Thoracic aorta (tissue), 2 donors: ENCODE measurements at regions not wholly inside any gene's neighbourhood (a gene's known extent, or its start where the extent isn't known, plus 50 kb on each side); places are given as distances from the start of the nearest gene placed in this dataset.

Experiments
- ATAC-seq: fragments of 150-250 bp; one replicate; pipeline ENCODE4 v1.8.0; 2017; ENCODE audit warnings: low read depth; ENCODE audit not compliant: insufficient number of reproducible peaks, low FRiP score
- DNase-seq: peaks from one replicate; pipeline ENCODE4 v3.0.0-alpha.2; 2020; ENCODE audit warnings: low spot score
- H3K27ac ChIP-seq, 2 donors: fragments of 200-600 bp; sonication (generic); 1 replicate in 1 of 2; 2 replicates in 1 of 2; pipeline ENCODE4 v1.5.1; 2016; ENCODE audit warnings: mild to moderate bottlenecking in 2 of 2, moderate library complexity in 2 of 2
- H3K27me3 ChIP-seq: fragments of 200-600 bp; sonication (generic); replicated peaks from 2 replicates; pipeline ENCODE4 v1.6.0; 2016; ENCODE audit warnings: mild to moderate bottlenecking; ENCODE audit not compliant: insufficient read depth
- H3K36me3 ChIP-seq: fragments of 200-600 bp; sonication (generic); one replicate; pipeline ENCODE4 v1.5.1; 2016
- H3K4me1 ChIP-seq, 2 donors: fragments of 200-600 bp; sonication (generic); 1 replicate in 1 of 2; 2 replicates in 1 of 2; pipeline versions ENCODE4 v1.5.1 to v1.6.0; 2016; ENCODE audit warnings: low read depth in 2 of 2, mild to moderate bottlenecking in 1 of 2; ENCODE audit not compliant: control insufficient read depth in 1 of 2
- H3K4me3 ChIP-seq: fragments of 200-600 bp; sonication (generic); 2 replicates; pipeline ENCODE4 v1.5.1; 2016; ENCODE audit warnings: mild to moderate bottlenecking
- H3K9me3 ChIP-seq: fragments of 200-600 bp; sonication (generic); 2 replicates; pipeline ENCODE4 v1.5.1; 2016
- CTCF ChIP-seq: fragments of 200-600 bp; sonication (generic); IDR thresholded peaks from one replicate; pipeline ENCODE4 v1.5.1; 2019; ENCODE audit warnings: antibody characterized with exemption

- H3K36me3 ChIP-seq = no peaks in the 10 kb centered on the region
- ATAC-seq (no peak), DNase-seq (no peak)
- H3K4me1 ChIP-seq = no peaks in the 10 kb centered on the region
- no peak for TF ChIP-seq CTCF
- no peaks in the 10 kb centered on the region for H3K27me3 ChIP-seq
- H3K27ac ChIP-seq = no peak overlapping the region
- no peaks in the 10 kb centered on the region for H3K9me3 ChIP-seq
- H3K4me3 ChIP-seq = no peak overlapping the region
Observed at GRCh38 chr15:96266456-96266855, 64.0 kb upstream of the NR2F2 start.

- no peak for TF ChIP-seq CTCF
- Histone ChIP-seq H3K9me3 (no peaks in the 10 kb centered on the region), H3K4me3 (no peak overlapping the region), H3K27ac (no peak overlapping the region), H3K4me1 (no peaks in the 10 kb centered on the region), H3K27me3 (no peaks in the 10 kb centered on the region), H3K36me3 (no peaks in the 10 kb centered on the region)
- ATAC-seq (no peak), DNase-seq (no peak)
Observed at GRCh38 chr15:96267463-96267862, 63.0 kb upstream of the NR2F2 start.

- ATAC-seq (no peak), DNase-seq (no peak)
- no peak overlapping the region for H3K4me3 ChIP-seq
- no peaks in the 10 kb centered on the region for H3K36me3 ChIP-seq
- TF ChIP-seq CTCF = no peak
- H3K4me1 ChIP-seq = no peaks in the 10 kb centered on the region
- no peaks in the 10 kb centered on the region for H3K27me3 ChIP-seq
- H3K27ac ChIP-seq = no peak overlapping the region
- H3K9me3 ChIP-seq = no peaks in the 10 kb centered on the region
Observed at GRCh38 chr15:96268442-96269204, 61.9 kb upstream of the NR2F2 start.

GRCh38 chr15:96270581-96271172, 59.8 kb upstream of the NR2F2 start:
- DNase-seq (no peak), ATAC-seq (no peak)
- Histone ChIP-seq H3K36me3 (no peaks in the 10 kb centered on the region), H3K4me3 (no peak overlapping the region), H3K4me1 (no peaks in the 10 kb centered on the region), H3K27me3 (no peaks in the 10 kb centered on the region), H3K27ac (no peak overlapping the region), H3K9me3 (no peaks in the 10 kb centered on the region)
- TF ChIP-seq CTCF = no peak

- DNase-seq (no peak), ATAC-seq (no peak)
- Histone ChIP-seq H3K36me3 (no peaks in the 10 kb centered on the region), H3K4me3 (no peak overlapping the region), H3K27ac (no peak overlapping the region), H3K9me3 (no peaks in the 10 kb centered on the region), H3K4me1 (no peaks in the 10 kb centered on the region), H3K27me3 (no peaks in the 10 kb centered on the region)
- no peak for TF ChIP-seq CTCF
Observed at GRCh38 chr15:96272427-96272826, 58.1 kb upstream of the NR2F2 start.
